ENCODE measurements at regions not wholly inside any gene's neighbourhood (a gene's known extent, or its start where the extent isn't known, plus 50 kb on each side); places are given as distances from the start of the nearest gene placed in this dataset.
"Not testable (repeated sequence)": the region's sequence is repeated elsewhere in the genome, so short reads cannot be mapped to it uniquely, and the experiment has no call there.

- H3K4me3 ChIP-seq (ENCODE audit: low read depth, low read length): no peak overlapping the region
- no peak for TF ChIP-seq CTCF (IDR thresholded peaks at IDR 0.05; ENCODE audit: insufficient read depth, low read depth, low read length, missing control alignments)
- DNase-seq (ENCODE audit: low read depth): no peak
Observed at GRCh38 chr10:33919244-33919643, 584.8 kb upstream of the NRP1 start.

- no peak overlapping the region for H3K4me3 ChIP-seq (ENCODE audit: low read depth, low read length)
- no peak for TF ChIP-seq CTCF (IDR thresholded peaks at IDR 0.05; ENCODE audit: insufficient read depth, low read depth, low read length, missing control alignments)
- no peak for DNase-seq (ENCODE audit: low read depth)
Observed at GRCh38 chr10:33917069-33917780, 582.8 kb upstream of the NRP1 start.

GRCh38 chr10:33914746-33915145, 580.3 kb upstream of the NRP1 start:
- no peak overlapping the region for H3K4me3 ChIP-seq (ENCODE audit: low read depth, low read length)
- TF ChIP-seq CTCF (IDR thresholded peaks at IDR 0.05; ENCODE audit: insufficient read depth, low read depth, low read length, missing control alignments): no peak
- no peak for DNase-seq (ENCODE audit: low read depth)

- no peak for TF ChIP-seq CTCF (IDR thresholded peaks at IDR 0.05; ENCODE audit: insufficient read depth, low read depth, low read length, missing control alignments)
- DNase-seq (ENCODE audit: low read depth): no peak
- no peak overlapping the region for H3K4me3 ChIP-seq (ENCODE audit: low read depth, low read length)
Observed at GRCh38 chr10:33913194-33913593, 578.7 kb upstream of the NRP1 start.

GRCh38 chr10:33909476-33909875, 575.0 kb upstream of the NRP1 start:
- not testable (repeated sequence) for H3K4me3 ChIP-seq (ENCODE audit: low read depth, low read length); DNase-seq (ENCODE audit: low read depth)

GRCh38 chr10:33901166-33901565, 566.7 kb upstream of the NRP1 start:
- TF ChIP-seq CTCF (IDR thresholded peaks at IDR 0.05; ENCODE audit: insufficient read depth, low read depth, low read length, missing control alignments): no peak
- no peak overlapping the region for H3K4me3 ChIP-seq (ENCODE audit: low read depth, low read length)
- no peak for DNase-seq (ENCODE audit: low read depth)

- no peak for DNase-seq (ENCODE audit: low read depth)
- H3K4me3 ChIP-seq (ENCODE audit: low read depth, low read length): no peak overlapping the region
- no peak for TF ChIP-seq CTCF (IDR thresholded peaks at IDR 0.05; ENCODE audit: insufficient read depth, low read depth, low read length, missing control alignments)
Observed at GRCh38 chr10:33900596-33900995, 566.1 kb upstream of the NRP1 start.
